NCI-H2227 treated with DMSO at 0.1 percent for 48 hours (cell line): ENCODE measurements at regions not wholly inside any gene's neighbourhood (a gene's known extent, or its start where the extent isn't known, plus 50 kb on each side); places are given as distances from the start of the nearest gene placed in this dataset.

Experiments used
- DNase-seq: peaks from one replicate; lab custom pipeline; 2025; lab: John Stamatoyannopoulos, UW

DNA sequence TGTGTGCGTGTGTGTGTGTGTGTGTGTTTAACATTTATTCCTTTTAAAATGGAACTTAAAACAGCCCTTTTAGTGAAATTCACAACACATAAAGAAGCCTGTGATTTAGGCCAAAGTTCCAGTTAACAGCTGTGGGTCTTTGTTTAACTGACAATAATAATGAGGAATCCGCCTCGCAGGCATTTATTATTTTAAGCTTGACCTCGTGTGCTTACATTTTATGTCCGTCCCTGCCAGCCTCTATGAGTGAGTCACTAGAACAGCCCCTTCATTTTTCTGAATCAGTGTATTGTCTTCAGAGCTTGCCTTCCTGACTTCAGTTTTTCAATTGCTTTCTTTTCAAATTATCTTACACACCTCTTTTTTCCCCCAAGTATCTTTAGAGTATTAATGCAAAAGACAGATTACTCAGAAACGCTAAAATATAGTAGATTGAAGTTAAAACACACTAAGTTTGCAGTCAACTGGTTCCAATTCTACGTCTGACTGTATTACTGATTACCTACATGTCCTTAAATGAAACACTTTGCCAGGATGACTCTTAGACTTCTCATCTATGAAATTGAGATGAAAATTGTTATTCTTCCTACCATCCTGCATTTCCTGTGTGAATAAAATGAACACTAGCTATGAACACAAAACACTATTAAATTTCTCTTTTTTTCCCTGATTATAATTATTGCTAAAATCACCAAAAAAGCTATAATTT, 319.6 kb upstream of the HS3ST1 start:
- DNase-seq, result peak; percentile 77

DNA sequence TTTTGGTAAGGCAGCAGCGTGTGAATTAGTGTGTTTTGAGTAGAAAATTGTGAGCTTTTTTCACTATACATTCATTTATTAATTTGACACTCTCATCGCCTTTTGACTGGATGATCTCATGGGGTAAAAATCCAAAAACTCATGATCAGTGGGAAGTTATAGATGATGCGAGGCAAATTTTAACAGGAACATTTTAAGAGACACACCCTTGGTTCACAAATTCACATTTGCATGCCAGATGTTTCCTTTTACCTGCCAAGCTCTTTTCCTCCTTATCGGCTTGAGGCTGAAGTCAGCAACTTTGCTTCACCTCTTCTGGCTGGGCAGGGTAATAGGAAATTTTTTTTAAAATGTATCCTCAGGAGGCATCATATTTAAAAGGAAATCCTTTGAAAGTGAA, 318.0 kb upstream of the HS3ST1 start:
- DNase-seq, result no peak

DNA sequence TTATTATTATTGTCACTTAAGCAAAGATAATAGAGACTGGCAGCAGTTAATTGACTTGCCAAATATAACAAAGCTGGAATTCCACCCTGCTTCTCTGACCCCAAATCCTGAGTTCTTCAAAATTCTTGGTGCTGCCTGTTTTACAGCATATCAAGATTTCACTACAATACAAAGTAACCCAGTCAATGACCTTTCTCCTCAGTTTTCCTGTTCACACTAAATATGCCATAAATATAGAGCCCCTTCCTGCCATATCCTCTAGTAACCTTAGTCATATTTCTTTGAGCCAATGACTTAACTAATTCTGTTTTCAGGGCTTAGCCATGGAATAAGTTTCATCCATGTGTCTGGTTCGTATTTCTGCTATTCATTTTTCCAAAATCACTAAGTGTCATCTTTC, 315.3 kb upstream of the HS3ST1 start:
- no peak for DNase-seq

DNA sequence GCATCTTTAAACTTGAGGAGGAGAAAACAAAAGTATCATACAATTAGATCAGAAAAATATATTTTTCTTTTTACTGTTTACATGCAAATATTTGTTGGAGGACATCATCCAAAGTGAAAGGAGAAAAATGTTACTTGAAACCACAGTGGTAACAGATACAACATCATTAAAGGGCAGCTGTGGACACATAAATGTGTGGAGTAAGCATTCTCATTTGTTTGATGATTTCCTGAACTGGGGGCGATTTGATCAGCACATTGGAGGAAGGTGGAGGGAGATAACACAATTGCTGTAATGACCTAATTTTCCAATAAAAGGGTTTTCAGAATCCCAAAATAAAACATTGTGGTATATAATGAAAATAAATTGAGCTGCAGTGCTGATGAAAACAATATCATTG, 314.5 kb upstream of the HS3ST1 start:
- DNase-seq, result no peak

DNA sequence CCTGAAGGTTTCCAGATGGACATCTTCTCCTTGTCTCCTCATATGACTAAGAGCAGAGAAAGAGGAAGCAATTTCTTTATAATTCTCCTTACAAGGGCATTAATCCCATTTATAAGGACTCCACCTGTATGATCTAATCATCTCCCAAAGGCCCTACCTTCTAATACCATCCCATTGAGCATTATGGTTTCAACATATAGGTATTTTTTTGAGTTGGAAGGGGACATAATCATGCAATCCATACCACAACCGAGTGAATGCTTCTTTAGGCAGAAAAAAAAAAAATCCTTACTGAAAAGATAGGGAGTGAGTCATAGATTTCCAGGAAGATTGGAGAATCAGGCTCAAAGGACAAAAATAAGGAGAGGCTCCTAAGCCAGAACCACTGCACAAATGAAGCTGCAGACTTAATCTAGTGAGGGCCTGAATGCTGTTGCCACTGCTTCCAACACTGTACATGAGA, 312.5 kb upstream of the HS3ST1 start:
- DNase-seq, result no peak

DNA sequence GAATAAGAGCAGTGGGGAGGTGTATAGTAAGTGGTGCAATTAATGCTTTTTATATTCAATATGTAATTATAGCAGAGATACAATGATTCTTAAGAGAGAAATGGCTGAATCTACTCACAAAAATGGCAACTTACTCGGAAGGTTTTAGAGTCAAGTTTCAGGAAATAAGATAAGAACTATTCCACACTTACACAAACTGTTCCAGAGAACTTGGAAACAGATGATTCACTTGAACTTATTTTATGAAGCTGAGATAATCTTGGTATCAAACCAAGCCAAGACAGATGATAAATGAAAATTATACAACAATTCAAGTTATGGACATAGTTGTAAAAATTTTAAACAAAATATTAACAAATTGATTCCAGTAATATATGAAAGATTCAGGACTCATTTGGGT, 311.3 kb upstream of the HS3ST1 start:
- DNase-seq, result no peak

DNA sequence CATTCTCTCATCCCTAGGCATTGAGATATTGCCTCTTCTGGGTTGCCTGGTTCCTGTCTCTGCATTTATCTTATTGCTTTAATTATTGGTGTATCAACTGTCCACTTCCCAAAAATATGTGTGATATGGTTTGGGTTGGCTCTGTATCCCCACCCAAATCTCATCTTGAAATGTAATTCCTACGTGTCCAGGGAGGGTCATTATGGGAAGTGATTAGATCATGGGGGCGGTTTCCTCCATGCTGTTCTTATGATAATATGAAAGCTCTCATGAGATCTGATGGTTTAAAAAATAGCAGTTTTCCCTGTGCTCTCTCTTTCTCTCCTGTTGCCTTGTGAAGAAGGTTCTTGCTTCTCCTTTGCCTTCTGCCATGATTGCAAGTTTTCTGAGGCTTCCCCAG, 308.3 kb upstream of the HS3ST1 start:
- DNase-seq, result no peak

DNA sequence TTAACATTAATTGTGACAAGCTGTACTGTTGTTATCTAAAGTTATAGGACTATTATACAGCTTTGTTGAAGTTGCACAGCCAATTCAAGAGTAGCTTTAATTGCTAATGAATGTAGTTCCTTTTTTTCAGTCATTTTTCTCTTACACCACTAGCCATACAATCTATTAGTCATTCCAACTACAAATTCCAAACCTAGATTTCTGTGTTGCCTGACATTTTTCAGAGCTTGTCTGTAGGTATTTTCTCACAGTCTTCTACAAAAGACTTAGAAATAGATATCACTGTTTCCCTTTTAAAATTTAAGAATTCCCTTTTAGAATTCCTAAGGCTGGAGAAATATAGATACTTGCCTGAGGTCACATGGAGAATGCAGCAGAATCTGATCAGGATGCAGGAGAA, 307.0 kb upstream of the HS3ST1 start:
- no peak for DNase-seq

DNA sequence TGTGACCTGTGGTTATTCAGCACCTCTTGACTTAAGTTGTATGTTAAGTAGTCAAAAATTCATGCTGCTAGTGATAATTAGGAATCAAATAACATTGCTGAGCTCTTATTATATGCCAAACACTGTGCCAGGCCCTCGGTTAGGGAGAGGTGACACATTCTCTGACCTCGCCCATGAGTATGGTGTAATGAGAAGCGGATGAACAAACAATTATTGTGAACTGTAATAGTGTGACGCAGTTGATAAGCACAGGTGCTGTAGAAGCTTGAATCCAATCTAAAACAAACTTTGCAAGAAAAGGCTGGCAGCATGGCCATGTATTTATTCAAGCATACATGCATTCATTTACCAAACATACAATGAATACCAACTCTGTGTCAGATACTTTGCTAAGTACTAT, 303.5 kb upstream of the HS3ST1 start:
- no peak for DNase-seq

DNA sequence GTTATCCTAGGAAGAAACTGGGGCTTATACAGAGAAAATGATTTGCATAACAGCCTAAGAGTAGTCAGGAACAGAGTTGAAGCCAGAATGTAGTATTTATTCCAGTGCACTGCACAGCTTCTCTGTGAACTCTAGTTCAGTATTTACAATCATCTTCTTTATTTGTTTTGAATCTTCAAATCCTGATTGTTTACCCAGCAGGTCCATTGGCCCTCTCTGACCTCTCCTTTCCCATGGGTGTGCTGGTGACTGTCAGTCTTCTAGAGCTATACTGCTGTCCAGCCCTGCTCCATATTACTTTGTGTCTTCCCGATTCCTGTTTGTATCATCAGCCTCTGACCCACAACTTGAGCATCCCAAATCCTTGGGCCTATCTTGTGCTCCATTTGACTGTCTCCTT, 301.9 kb upstream of the HS3ST1 start:
- no peak for DNase-seq

DNA sequence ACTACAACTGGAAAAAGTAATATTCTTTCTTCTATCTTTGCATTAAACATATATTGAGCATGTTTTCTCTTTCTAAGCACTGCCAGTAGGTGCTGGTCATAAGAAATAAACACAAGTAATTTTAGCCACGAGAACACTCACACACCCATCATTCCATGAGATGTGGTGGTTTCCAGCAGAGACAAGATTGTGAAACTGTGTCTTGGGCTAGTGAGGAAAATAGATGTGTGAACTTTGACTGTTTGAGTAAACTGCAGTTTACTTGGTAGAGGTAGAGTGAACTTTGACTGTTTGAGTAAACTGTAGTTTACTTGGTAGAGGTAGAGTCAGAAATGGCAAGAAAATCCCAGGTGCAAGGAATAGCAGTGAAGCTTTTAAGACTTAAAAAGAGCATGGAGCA, 300.9 kb upstream of the HS3ST1 start:
- DNase-seq, result no peak

DNA sequence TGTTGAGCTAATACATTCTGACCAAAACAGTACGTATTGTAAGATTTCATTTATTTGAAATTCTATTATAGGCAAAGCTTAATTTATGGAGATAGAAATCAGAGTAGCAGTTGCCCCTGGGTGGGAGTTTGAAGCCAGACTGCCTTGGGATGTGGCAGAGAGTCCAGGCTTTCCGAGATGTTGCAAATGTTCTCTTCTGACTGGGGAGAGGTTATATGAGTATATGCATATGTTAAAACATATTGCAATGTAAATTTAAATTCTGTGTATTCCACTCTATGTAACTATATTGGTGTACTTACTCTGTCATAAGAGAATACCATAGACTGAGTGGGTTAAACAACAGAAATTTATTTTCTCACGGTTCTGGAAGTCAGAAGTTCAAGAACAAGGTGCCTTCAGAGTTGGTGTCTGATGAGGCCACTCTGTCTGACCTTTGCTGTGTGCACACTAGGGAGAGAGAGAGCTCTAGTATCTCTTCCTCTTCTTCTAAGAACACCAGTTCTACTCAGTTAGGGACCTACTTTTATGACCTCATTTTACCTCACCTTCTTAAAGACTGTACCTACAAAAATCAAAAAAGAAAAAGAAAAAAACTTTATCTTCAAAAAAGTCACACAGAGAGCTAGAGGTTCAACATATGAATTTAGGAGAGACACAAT, 299.3 kb upstream of the HS3ST1 start:
- no peak for DNase-seq

DNA sequence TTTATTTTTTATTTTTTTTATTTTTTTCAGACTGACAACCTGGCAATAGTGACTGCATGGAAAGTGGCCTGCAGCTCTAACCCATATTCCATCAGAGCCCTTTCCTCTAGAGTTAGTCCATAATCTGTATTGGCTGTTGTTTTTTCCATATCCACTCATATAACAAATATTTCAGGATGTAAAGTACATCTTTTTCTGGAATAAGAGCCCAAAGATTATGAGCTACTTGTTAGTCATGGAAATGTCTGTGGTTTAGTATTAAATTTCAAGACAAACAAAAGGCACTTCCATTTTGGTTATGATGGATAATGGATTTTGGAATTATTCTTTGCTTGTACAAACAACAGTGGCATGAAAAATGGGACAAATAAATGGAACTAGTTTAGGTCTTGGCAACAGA, 296.0 kb upstream of the HS3ST1 start:
- DNase-seq, result no peak

DNA sequence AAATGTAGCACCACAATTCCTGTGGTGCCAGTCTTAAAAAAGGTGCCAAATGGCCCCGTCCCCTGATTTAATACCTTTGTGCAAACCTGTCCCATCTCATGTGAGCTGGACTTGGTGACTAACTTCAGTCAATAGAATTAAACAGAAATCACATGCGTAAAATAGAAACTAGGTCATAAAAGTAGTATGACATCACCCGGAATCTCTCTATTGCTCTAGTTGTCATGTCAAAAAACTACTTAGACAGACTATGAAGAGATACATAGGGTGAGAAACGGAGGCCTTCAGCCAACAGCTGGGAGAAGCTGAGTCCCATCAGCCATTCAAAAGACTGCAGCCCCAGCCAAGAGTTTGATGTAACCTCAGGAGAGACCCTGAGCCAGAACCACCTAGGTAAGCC, 293.5 kb upstream of the HS3ST1 start:
- no peak for DNase-seq

DNA sequence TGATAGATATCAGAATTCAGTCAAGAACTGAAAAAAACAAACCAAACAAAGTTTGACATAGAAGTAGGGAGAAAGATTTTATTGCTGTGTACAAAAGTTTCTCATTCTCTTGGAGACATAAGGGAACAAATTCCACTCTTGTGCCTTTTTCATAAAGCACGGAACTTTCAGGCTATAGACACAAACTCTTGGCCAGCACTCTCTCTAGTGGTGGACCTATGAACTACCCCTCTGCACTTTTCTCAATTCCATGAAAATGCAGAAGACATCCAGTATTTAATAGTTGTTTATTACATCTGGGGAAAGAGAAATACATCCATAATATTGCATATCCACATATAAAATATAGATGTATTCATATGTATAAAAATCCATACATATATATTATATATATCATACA, 291.6 kb upstream of the HS3ST1 start:
- peak; percentile 3 for DNase-seq

DNA sequence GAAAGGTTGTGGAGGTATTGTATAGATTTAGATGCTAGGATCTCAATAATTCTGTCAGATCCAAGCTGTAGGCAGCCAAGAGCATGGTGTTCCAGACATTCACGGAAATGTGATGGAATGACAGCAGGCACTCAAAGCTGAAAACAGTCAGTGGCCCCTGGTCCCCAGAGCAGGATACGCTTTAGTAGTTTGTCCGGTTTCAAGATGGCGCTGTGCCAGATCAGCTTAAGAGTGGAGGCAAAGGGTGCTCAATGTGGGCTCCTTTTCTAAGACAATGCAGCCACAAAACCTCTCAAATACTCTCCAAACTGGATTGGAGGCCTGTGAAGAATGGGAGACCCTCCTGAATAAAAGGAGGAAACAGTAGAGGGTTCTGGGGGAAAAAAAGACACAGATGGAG, 291.2 kb upstream of the HS3ST1 start:
- DNase-seq, result no peak

DNA sequence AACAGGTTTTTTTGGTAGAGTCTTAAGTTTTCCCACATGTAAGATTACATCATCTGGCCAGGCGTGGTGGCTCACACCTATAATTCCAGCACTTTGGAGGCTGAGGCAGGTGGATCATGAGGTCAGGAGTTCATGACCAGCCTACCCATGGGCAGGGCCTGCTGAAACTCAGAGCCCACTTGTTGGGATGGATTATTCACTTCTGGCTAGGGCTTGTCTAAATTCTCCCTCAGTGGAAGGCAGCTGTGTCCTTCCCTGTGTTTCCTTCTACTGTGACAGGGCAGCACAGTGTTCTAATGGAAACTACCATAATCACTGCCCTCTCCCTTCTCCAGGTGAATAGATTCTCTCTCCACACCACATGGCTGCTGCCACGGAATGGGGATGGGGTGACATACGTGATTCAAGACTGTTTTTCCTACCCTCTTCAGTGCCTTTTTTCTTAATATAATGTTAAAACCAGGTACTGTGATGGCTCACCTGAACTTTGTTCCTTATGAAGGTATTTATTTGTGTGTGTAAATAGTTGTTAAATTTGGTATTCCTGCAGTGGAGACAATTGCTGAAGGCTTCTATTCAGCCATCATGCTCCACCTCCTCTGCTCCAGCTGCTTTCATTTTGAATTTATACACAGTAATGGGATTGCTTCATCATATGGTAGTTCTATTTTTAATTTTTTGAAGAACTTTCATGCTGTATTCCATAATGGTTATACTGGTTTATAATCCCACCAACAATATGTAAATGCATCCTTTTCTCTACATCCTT, 287.2 kb upstream of the HS3ST1 start:
- DNase-seq, result no peak

DNA sequence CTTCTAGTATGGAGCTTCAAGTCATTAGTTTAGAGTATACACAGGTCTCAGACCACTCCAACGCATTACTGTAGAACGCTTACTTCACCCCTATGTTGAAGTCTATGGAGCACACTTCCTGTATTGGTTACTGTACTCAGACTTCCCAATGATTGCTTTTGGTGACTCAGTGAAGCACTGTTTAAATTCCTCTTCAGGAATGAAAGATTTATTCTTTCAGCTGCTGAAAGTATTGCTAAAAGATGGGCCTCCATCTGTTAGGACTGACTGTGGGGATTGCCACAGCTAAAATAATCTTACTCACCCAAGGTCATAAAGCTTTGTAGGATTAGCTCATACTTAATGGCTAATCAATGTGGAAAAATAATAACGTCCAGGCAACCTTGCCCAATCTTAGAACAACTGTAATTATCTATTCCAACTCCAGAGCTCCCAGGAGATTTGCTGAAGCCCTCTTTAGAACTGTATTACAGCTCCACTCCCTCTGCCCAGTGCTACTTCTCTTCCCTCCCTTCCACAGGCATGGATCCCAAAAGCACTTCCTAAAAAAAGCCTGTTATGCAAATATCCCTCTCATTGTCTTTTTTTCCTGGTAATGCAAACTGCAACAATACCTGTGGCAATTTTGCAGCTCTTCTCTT, 281.9 kb upstream of the HS3ST1 start:
- no peak for DNase-seq

DNA sequence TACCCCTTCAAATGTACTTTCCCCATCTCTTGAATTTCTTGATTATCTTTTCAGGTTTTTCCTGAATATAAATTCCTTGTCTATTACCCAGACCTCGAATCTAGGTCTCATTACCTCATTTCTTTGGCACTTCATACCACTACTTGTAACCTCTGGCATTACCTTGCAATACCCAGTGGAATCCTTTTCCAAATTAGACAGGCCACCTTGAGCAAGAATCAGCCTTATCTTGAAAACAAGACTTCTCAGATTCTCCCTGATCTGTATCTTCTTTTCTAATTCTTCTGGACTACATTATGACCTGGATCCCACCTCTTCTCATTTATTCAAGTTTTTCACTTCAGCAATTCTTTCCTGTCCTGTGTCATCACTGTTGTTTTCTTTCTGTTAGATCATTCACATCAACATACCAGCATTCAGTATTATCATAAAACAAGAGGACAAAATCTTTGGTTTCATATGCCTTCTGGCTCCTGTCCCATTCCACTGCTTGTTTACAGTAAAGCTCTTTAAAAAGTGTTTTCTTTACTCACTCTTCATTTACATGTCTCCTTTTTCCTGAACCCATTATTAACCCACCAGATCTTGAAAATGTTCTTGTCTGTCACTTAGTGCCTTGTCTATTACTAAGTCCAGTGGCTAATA, 275.6 kb upstream of the HS3ST1 start:
- no peak for DNase-seq

DNA sequence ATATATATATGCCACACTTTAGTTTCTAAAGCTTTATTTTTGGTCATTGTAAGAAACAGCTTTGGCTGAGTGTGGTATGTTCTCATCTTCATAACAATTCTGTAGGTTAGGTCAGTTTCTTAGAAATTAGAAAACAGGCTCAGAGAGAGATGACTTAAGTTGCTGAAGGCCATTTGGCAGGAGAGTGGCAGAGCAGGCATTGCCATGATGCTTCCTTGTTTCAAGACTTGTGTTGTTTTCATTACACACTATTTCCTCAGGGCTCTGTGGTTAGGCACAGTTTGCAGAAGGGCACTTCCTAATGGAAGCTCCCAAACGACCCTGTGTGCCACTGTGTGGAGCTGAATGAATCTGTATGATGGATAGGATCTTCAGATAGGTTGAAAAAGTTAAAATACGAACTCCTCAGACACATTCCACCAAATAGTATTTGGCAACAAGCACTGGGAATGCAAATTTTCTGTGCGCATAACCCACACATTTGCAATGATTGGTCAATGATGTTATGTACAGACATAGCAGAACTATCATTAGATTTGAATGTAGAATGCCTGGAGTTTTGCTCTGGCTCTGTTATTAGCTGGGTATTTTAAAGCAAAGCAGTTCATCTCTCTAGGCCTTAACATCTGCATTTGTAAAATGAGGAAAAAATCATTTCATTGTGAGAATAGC, 274.3 kb upstream of the HS3ST1 start:
- DNase-seq, result no peak

DNA sequence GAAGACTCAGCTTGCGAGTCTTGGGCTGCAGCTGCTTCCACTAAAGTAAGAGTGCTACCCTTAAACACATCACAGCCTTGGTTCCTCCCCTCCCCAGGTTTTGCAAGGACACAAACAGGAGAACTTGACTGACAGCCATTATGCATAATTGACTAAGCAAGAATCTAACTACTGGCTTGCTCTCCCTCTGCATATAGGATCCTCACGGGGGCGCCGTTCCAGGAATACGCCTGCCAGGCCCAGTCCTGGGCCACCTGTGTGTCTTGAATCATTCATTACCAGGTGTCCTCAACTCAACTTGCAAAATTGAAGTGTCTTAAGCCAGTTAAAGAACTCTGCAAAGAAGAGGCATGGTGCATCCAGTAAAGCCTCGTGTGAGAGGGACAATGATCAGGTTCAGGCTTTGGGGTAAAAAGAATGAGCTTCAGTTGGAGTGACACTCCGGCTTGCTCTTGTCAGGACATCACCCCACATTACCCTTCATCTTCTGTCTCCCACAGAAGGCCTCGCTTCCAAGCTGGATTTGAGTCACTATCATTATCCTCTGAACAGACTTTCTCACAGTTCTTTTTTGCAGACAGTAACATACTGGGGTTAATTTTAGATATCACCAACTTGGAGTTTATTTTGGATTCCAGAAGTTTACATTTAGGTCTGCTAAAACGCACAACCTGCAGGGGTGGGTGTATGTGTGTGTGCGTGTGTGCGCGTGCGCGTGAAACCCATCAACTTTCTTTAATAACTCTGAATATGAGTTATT, 273.5 kb upstream of the HS3ST1 start:
- no peak for DNase-seq
